ENCODE measurements at regions not wholly inside any gene's neighbourhood (a gene's known extent, or its start where the extent isn't known, plus 50 kb on each side); places are given as distances from the start of the nearest gene placed in this dataset.

- Mint-ChIP-seq H3K27me3 (ENCODE audit: low read depth) (peaks cover 1% of the 10 kb centered on the region), H3K36me3 (peaks cover 3% of the 10 kb centered on the region), H3K4me3 (no peak overlapping the region), H3K9me3 (peaks cover 3% of the 10 kb centered on the region), H3K4me1 (peaks cover 10% of the 10 kb centered on the region), H3K27ac (peak overlapping the region; percentile 47)
- no peak for DNase-seq (ENCODE audit: low spot score in 2 of 2, unreplicated experiment in 2 of 2)
- TF ChIP-seq CTCF (IDR thresholded peaks at IDR 0.05; ENCODE audit: unreplicated experiment), result no peak
Measured at GRCh38 chr1:22282364-22282995, 139.6 kb upstream of the WNT4 start.

- peaks cover 3% of the 10 kb centered on the region for H3K36me3 Mint-ChIP-seq
- peaks cover 3% of the 10 kb centered on the region for H3K9me3 Mint-ChIP-seq
- no peak overlapping the region for H3K4me3 Mint-ChIP-seq
- peaks cover 13% of the 10 kb centered on the region for H3K4me1 Mint-ChIP-seq
- no peak for DNase-seq (ENCODE audit: low spot score in 2 of 2, unreplicated experiment in 2 of 2)
- no peak for TF ChIP-seq CTCF (IDR thresholded peaks at IDR 0.05; ENCODE audit: unreplicated experiment)
- no peak overlapping the region for H3K27ac Mint-ChIP-seq
- H3K27me3 Mint-ChIP-seq (ENCODE audit: low read depth), result peaks cover 1% of the 10 kb centered on the region
Measured at GRCh38 chr1:22283596-22283995, 140.7 kb upstream of the WNT4 start.

GRCh38 chr1:22284236-22284635 is 141.3 kb upstream of the WNT4 start:
- no peak overlapping the region for H3K27ac Mint-ChIP-seq
- no peak overlapping the region for H3K4me3 Mint-ChIP-seq
- peaks cover 13% of the 10 kb centered on the region for H3K4me1 Mint-ChIP-seq
- H3K27me3 Mint-ChIP-seq (ENCODE audit: low read depth), result peaks cover 1% of the 10 kb centered on the region
- DNase-seq (ENCODE audit: low spot score in 2 of 2, unreplicated experiment in 2 of 2), result no peak
- H3K36me3 Mint-ChIP-seq, result no peaks in the 10 kb centered on the region
- peaks cover under 1% of the 10 kb centered on the region for H3K9me3 Mint-ChIP-seq
- TF ChIP-seq CTCF (IDR thresholded peaks at IDR 0.05; ENCODE audit: unreplicated experiment), result no peak

GRCh38 chr1:22284906-22285548 is 142.1 kb upstream of the WNT4 start:
- TF ChIP-seq CTCF (IDR thresholded peaks at IDR 0.05; ENCODE audit: unreplicated experiment), result no peak
- no peak overlapping the region for H3K27ac Mint-ChIP-seq
- H3K4me1 Mint-ChIP-seq, result peaks cover 20% of the 10 kb centered on the region
- H3K4me3 Mint-ChIP-seq, result no peak overlapping the region
- H3K36me3 Mint-ChIP-seq, result no peaks in the 10 kb centered on the region
- H3K9me3 Mint-ChIP-seq, result no peaks in the 10 kb centered on the region
- peaks cover 1% of the 10 kb centered on the region for H3K27me3 Mint-ChIP-seq (ENCODE audit: low read depth)
- no peak for DNase-seq (ENCODE audit: low spot score in 2 of 2, unreplicated experiment in 2 of 2)

- Mint-ChIP-seq H3K4me3 (no peak overlapping the region), H3K4me1 (peaks cover 21% of the 10 kb centered on the region), H3K27me3 (ENCODE audit: low read depth) (peaks cover 1% of the 10 kb centered on the region), H3K9me3 (no peaks in the 10 kb centered on the region), H3K27ac (peak overlapping the region; percentile 7), H3K36me3 (no peaks in the 10 kb centered on the region)
- no peak for DNase-seq (ENCODE audit: low spot score in 2 of 2, unreplicated experiment in 2 of 2)
- no peak for TF ChIP-seq CTCF (IDR thresholded peaks at IDR 0.05; ENCODE audit: unreplicated experiment)
Measured at GRCh38 chr1:22285549-22286396, 142.9 kb upstream of the WNT4 start.

Data from mesothelial cell of epicardium (in vitro differentiated cells).